ENCODE measurements at regions not wholly inside any gene's neighbourhood (a gene's known extent, or its start where the extent isn't known, plus 50 kb on each side); places are given as distances from the start of the nearest gene placed in this dataset.

- TF ChIP-seq FOS (IDR thresholded peaks at IDR 0.05; ENCODE audit: borderline replicate concordance, insufficient read depth, low read length) (no peak), POLR2A (IDR thresholded peaks at IDR 0.05; ENCODE audit: low read depth, low read length) (no peak), EZH2 (IDR thresholded peaks at IDR 0.05; ENCODE audit: borderline replicate concordance, low read depth, low read length, severe bottlenecking) (no peak), MAX (IDR thresholded peaks at IDR 0.05; ENCODE audit: insufficient read depth, insufficient read length) (no peak), MYC (IDR thresholded peaks at IDR 0.05; ENCODE audit: low read depth, low read length) (no peak), POLR2AphosphoS5 (IDR thresholded peaks at IDR 0.05; ENCODE audit: insufficient read depth, low read depth, low read length) (no peak), JUN (IDR thresholded peaks at IDR 0.05; ENCODE audit: borderline replicate concordance, insufficient read depth, insufficient read length, low read depth) (no peak)
- TF ChIP-seq, protein P1, sequence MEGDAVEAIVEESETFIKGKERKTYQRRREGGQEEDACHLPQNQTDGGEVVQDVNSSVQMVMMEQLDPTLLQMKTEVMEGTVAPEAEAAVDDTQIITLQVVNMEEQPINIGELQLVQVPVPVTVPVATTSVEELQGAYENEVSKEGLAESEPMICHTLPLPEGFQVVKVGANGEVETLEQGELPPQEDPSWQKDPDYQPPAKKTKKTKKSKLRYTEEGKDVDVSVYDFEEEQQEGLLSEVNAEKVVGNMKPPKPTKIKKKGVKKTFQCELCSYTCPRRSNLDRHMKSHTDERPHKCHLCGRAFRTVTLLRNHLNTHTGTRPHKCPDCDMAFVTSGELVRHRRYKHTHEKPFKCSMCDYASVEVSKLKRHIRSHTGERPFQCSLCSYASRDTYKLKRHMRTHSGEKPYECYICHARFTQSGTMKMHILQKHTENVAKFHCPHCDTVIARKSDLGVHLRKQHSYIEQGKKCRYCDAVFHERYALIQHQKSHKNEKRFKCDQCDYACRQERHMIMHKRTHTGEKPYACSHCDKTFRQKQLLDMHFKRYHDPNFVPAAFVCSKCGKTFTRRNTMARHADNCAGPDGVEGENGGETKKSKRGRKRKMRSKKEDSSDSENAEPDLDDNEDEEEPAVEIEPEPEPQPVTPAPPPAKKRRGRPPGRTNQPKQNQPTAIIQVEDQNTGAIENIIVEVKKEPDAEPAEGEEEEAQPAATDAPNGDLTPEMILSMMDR (IDR thresholded peaks at IDR 0.05; ENCODE audit: extremely low read depth in 1 of 2, insufficient read depth in 1 of 2, low read depth in 1 of 2, low read length in 2 of 2) = no peak
- Histone ChIP-seq H3K79me2 (ENCODE audit: control insufficient read depth, insufficient read depth, low read length) (no peaks in the 10 kb centered on the region), H3K36me3 (ENCODE audit: control insufficient read depth in 2 of 2, extremely low read depth in 1 of 2, insufficient read depth in 2 of 2, low read length in 2 of 2) (no peaks in the 10 kb centered on the region), H2AFZ (ENCODE audit: low read depth, low read length) (no peak overlapping the region), H3K9me1 (replicated peaks; ENCODE audit: control insufficient read depth, extremely low read depth, insufficient read depth, low read length) (no peaks in the 10 kb centered on the region), H3K4me3 (replicated peaks in 1 of 3; ENCODE audit: insufficient read depth in 1 of 3, low read depth in 1 of 3, low read length in 3 of 3) (no peak overlapping the region), H3K4me2 (ENCODE audit: insufficient read depth, low read length) (no peak overlapping the region), H3K27me3 (ENCODE audit: control insufficient read depth in 2 of 2, insufficient read depth in 2 of 2, low read length in 2 of 2) (no peaks in the 10 kb centered on the region), H3K9ac (replicated peaks; ENCODE audit: extremely low read depth, insufficient read depth, low read length) (no peak overlapping the region), H3K9me3 (replicated peaks; ENCODE audit: control insufficient read depth, insufficient read depth, low read length) (no peaks in the 10 kb centered on the region), H3K4me1 (ENCODE audit: control insufficient read depth, extremely low read depth, insufficient read depth, low read length) (no peaks in the 10 kb centered on the region), H4K20me1 (replicated peaks; ENCODE audit: control insufficient read depth, extremely low read depth, insufficient read depth, low read length) (no peaks in the 10 kb centered on the region), H3K27ac (ENCODE audit: insufficient read depth, low read depth, low read length) (no peak overlapping the region)
- POLR2A ChIA-PET = no interaction called here
- BruUV-seq (replicated peaks) = no TSS peak
- no peak for FAIRE-seq
- no peak for DNase-seq (ENCODE audit: low read depth, low spot score)
- intact Hi-C loops (cut with micrococcal nuclease) = no loop called here
- dilution Hi-C loops (cut with MboI; ENCODE audit: extremely low pct_ligation_motif_present, low sequenced_read_pairs) = no loop called here
- CTCF ChIA-PET = no interaction called here
These were observed 127.4 kb upstream of the RBM19 start for GRCh38 chr12:114093520-114093919.

Data from endothelial cell of umbilical vein (primary cell).